ENCODE measurements at regions not wholly inside any gene's neighbourhood (a gene's known extent, or its start where the extent isn't known, plus 50 kb on each side); places are given as distances from the start of the nearest gene placed in this dataset.
"Not testable (repeated sequence)": the region's sequence is repeated elsewhere in the genome, so short reads cannot be mapped to it uniquely, and the experiment has no call there.

GRCh38 chrY:7310482-7311269, 399.1 kb upstream of the AMELY start:
- peak; percentile 23 for DNase-seq (ENCODE audit: low spot score)

GRCh38 chrY:7308816-7309215, 397.3 kb upstream of the AMELY start:
- DNase-seq (ENCODE audit: low spot score), result no peak

- DNase-seq (ENCODE audit: low spot score), result no peak
Measured at GRCh38 chrY:7302306-7302705, 390.8 kb upstream of the AMELY start.

GRCh38 chrY:7299960-7300359, 388.4 kb upstream of the AMELY start:
- no peak for DNase-seq (ENCODE audit: low spot score)

GRCh38 chrY:7292113-7292512, 380.6 kb upstream of the AMELY start:
- DNase-seq (ENCODE audit: low spot score), result no peak

GRCh38 chrY:7289889-7290833, 378.6 kb upstream of the AMELY start:
- DNase-seq (ENCODE audit: low spot score), result peak; percentile 18

GRCh38 chrY:7288611-7289010, 377.1 kb upstream of the AMELY start:
- no peak for DNase-seq (ENCODE audit: low spot score)

GRCh38 chrY:7287963-7288362, 376.4 kb upstream of the AMELY start:
- DNase-seq (ENCODE audit: low spot score), result not testable (repeated sequence)

GRCh38 chrY:7285388-7285787, 373.8 kb upstream of the AMELY start:
- no peak for DNase-seq (ENCODE audit: low spot score)

GRCh38 chrY:7283001-7283400, 371.4 kb upstream of the AMELY start:
- no peak for DNase-seq (ENCODE audit: low spot score)

- not testable (repeated sequence) for DNase-seq (ENCODE audit: low spot score)
Measured at GRCh38 chrY:7280151-7280740, 368.7 kb upstream of the AMELY start.

- no peak for DNase-seq (ENCODE audit: low spot score)
Measured at GRCh38 chrY:7275751-7276150, 364.2 kb upstream of the AMELY start.

GRCh38 chrY:7275014-7275413, 363.5 kb upstream of the AMELY start:
- DNase-seq (ENCODE audit: low spot score), result no peak

GRCh38 chrY:7274369-7274913, 362.9 kb upstream of the AMELY start:
- DNase-seq (ENCODE audit: low spot score), result no peak

GRCh38 chrY:7273587-7274203, 362.1 kb upstream of the AMELY start:
- DNase-seq (ENCODE audit: low spot score), result peak; percentile 85

GRCh38 chrY:7272556-7273195, 361.1 kb upstream of the AMELY start:
- peak; percentile 43 for DNase-seq (ENCODE audit: low spot score)

GRCh38 chrY:7263773-7264172, 352.2 kb upstream of the AMELY start:
- no peak for DNase-seq (ENCODE audit: low spot score)

- no peak for DNase-seq (ENCODE audit: low spot score)
Measured at GRCh38 chrY:7262531-7262930, 351.0 kb upstream of the AMELY start.

- DNase-seq (ENCODE audit: low spot score), result no peak
Measured at GRCh38 chrY:7261254-7261653, 349.7 kb upstream of the AMELY start.

- DNase-seq (ENCODE audit: low spot score), result no peak
Measured at GRCh38 chrY:7240101-7240500, 328.5 kb upstream of the AMELY start.

GRCh38 chrY:7211971-7212370, 300.4 kb upstream of the AMELY start:
- no peak for DNase-seq (ENCODE audit: low spot score)
